ENCODE measurements at regions not wholly inside any gene's neighbourhood (a gene's known extent, or its start where the extent isn't known, plus 50 kb on each side); places are given as distances from the start of the nearest gene placed in this dataset.

- intact Hi-C loops (cut with micrococcal nuclease; ENCODE audit: unreplicated experiment) (no loop called here), in situ Hi-C loops (cut with HindIII; ENCODE audit: low pct_unique_long_range_greater_than_20kb, low sequenced_read_pairs) (no loop called here)
- CTCF ChIA-PET, result no interaction called here
- no TSS peak for BruUV-seq (replicated peaks)
- H3K4me1 ChIP-seq (ENCODE audit: control insufficient read depth, insufficient read depth, low read length), result no peaks in the 10 kb centered on the region
- DNase-seq (ENCODE audit: low read depth, low spot score), result no peak
- H3K27ac ChIP-seq (ENCODE audit: low read length), result no peak overlapping the region
- no peak for TF ChIP-seq TCF7L2 (IDR thresholded peaks at IDR 0.05; ENCODE audit: low read depth, low read length)
- no peak for TF ChIP-seq CTCF (IDR thresholded peaks at IDR 0.05)
- H3K9me3 ChIP-seq (ENCODE audit: control insufficient read depth, insufficient read depth, low read depth, low read length), result no peaks in the 10 kb centered on the region
- ATAC-seq, result no peak
- POLR2A ChIA-PET, result no interaction called here
- H3K27me3 ChIP-seq (ENCODE audit: control insufficient read depth, insufficient read depth, low read length), result no peaks in the 10 kb centered on the region; the same call in 1 of the 2 replicates
- H3K36me3 ChIP-seq (ENCODE audit: control insufficient read depth, insufficient read depth, low read length), result no peaks in the 10 kb centered on the region
- H3K4me3 ChIP-seq (ENCODE audit: low read depth in 2 of 2, low read length in 2 of 2), result no peak overlapping the region
These were observed 514.3 kb upstream of the JARID2 start for GRCh38 chr6:14731611-14732010.

GRCh38 chr6:14732226-14732843 is 513.5 kb upstream of the JARID2 start:
- TF ChIP-seq POLR2AphosphoS5 (IDR thresholded peaks at IDR 0.05; ENCODE audit: low read depth, low read length), result no peak
- TF ChIP-seq CTCF (IDR thresholded peaks at IDR 0.05), result no peak
- TF ChIP-seq SIN3A (IDR thresholded peaks at IDR 0.05; ENCODE audit: borderline replicate concordance, insufficient read depth, low read depth, low read length), result no peak
- no peak for TF ChIP-seq TCF7L2 (IDR thresholded peaks at IDR 0.05; ENCODE audit: low read depth, low read length)
- TF ChIP-seq REST (IDR thresholded peaks at IDR 0.05; ENCODE audit: insufficient read depth in 1 of 2, low read depth in 2 of 2, low read length in 1 of 2), result no peak
- in situ Hi-C loops (cut with HindIII; ENCODE audit: low pct_unique_long_range_greater_than_20kb, low sequenced_read_pairs), result no loop called here
- no peaks in the 10 kb centered on the region for H3K4me1 ChIP-seq (ENCODE audit: control insufficient read depth, insufficient read depth, low read length)
- H3K36me3 ChIP-seq (ENCODE audit: control insufficient read depth, insufficient read depth, low read length), result no peaks in the 10 kb centered on the region
- H3K4me3 ChIP-seq (ENCODE audit: low read depth in 2 of 2, low read length in 2 of 2), result no peak overlapping the region
- POLR2A ChIA-PET, result no interaction called here
- no peaks in the 10 kb centered on the region; the same call in 1 of the 2 replicates for H3K27me3 ChIP-seq (ENCODE audit: control insufficient read depth, insufficient read depth, low read length)
- no peaks in the 10 kb centered on the region for H3K9me3 ChIP-seq (ENCODE audit: control insufficient read depth, insufficient read depth, low read depth, low read length)
- BruUV-seq (replicated peaks), result no TSS peak
- intact Hi-C loops (cut with micrococcal nuclease; ENCODE audit: unreplicated experiment), result no loop called here
- no peak for ATAC-seq
- no peak for DNase-seq (ENCODE audit: low read depth, low spot score)
- no peak overlapping the region for H3K27ac ChIP-seq (ENCODE audit: low read length)
- CTCF ChIA-PET, result no interaction called here
